ENCODE measurements at regions not wholly inside any gene's neighbourhood (a gene's known extent, or its start where the extent isn't known, plus 50 kb on each side); places are given as distances from the start of the nearest gene placed in this dataset.

GRCh38 chr15:95760508-95760907 is 570.0 kb upstream of the NR2F2 start:
- Histone ChIP-seq H3F3A (replicated peaks; ENCODE audit: low read depth) (no peaks in the 10 kb centered on the region), H2AFZ (no peak overlapping the region), H3K4me1 (ENCODE audit: insufficient read depth) (0 out of 2 replicates have a peak, but pooled peaks cover 10% of the 10 kb centered on the region), H3K36me3 (ENCODE audit: insufficient read depth) (no peaks in the 10 kb centered on the region), H3K27me3 (ENCODE audit: insufficient read depth) (no peaks in the 10 kb centered on the region), H3K27ac (ENCODE audit: low read depth) (no peak overlapping the region), H3K4me2 (no peak overlapping the region), H3K4me3 (no peak overlapping the region), H3K79me2 (replicated peaks; ENCODE audit: insufficient read depth) (no peaks in the 10 kb centered on the region), H3K9me2 (ENCODE audit: insufficient read depth) (no peaks in the 10 kb centered on the region), H4K20me1 (replicated peaks; ENCODE audit: insufficient read depth) (no peaks in the 10 kb centered on the region)
- peak; percentile 68 to 89 for TF ChIP-seq CTCF (conservative IDR thresholded peaks at IDR 0.05; ENCODE audit: low read depth in 2 of 2)
- no peak for TF ChIP-seq STAT1 (IDR thresholded peaks at IDR 0.05; ENCODE audit: unreplicated experiment)
- DNase-seq (ENCODE audit: low spot score) (peak; percentile 72), ATAC-seq (peak; percentile 95)
- H3K9me3 Mint-ChIP-seq = no peaks in the 10 kb centered on the region
- no peak overlapping the region for H3K4me3 Mint-ChIP-seq
- H3K27me3 Mint-ChIP-seq (ENCODE audit: insufficient read depth, low read depth, poor library complexity) = no peaks in the 10 kb centered on the region
- H3K36me3 Mint-ChIP-seq (ENCODE audit: low read depth) = no peaks in the 10 kb centered on the region
- H3K4me1 Mint-ChIP-seq = peaks cover 12% of the 10 kb centered on the region
- no peak overlapping the region for H3K27ac Mint-ChIP-seq

- Histone ChIP-seq H3K36me3 (ENCODE audit: insufficient read depth) (no peaks in the 10 kb centered on the region), H4K20me1 (replicated peaks; ENCODE audit: insufficient read depth) (no peaks in the 10 kb centered on the region), H2AFZ (no peak overlapping the region), H3K27ac (ENCODE audit: low read depth) (no peak overlapping the region), H3K4me3 (no peak overlapping the region), H3K4me2 (no peak overlapping the region), H3F3A (replicated peaks; ENCODE audit: low read depth) (no peaks in the 10 kb centered on the region), H3K79me2 (replicated peaks; ENCODE audit: insufficient read depth) (no peaks in the 10 kb centered on the region), H3K27me3 (ENCODE audit: insufficient read depth) (no peaks in the 10 kb centered on the region), H3K4me1 (ENCODE audit: insufficient read depth) (0 out of 2 replicates have a peak, but pooled peaks cover 10% of the 10 kb centered on the region), H3K9me2 (ENCODE audit: insufficient read depth) (no peaks in the 10 kb centered on the region)
- DNase-seq (ENCODE audit: low spot score) = no peak
- H3K4me3 Mint-ChIP-seq = no peak overlapping the region
- H3K36me3 Mint-ChIP-seq (ENCODE audit: low read depth) = no peaks in the 10 kb centered on the region
- no peaks in the 10 kb centered on the region for H3K9me3 Mint-ChIP-seq
- no peak for TF ChIP-seq NANOG (IDR thresholded peaks at IDR 0.05; ENCODE audit: borderline replicate concordance)
- TF ChIP-seq ZNF462 (CRISPR knock-in tag; IDR thresholded peaks at IDR 0.05) = no peak
- TF ChIP-seq CREB1 (CRISPR knock-in tag; IDR thresholded peaks at IDR 0.05; ENCODE audit: low read depth) = no peak
- no peak for TF ChIP-seq ZNF331 (CRISPR knock-in tag; IDR thresholded peaks at IDR 0.05; ENCODE audit: low read depth)
- TF ChIP-seq EZH2phosphoT487 (IDR thresholded peaks at IDR 0.05; ENCODE audit: unreplicated experiment) = no peak
- no peak for TF ChIP-seq REST (IDR thresholded peaks at IDR 0.05; ENCODE audit: unreplicated experiment)
- TF ChIP-seq ZNF114 (CRISPR knock-in tag; IDR thresholded peaks at IDR 0.05) = no peak
- H3K27me3 Mint-ChIP-seq (ENCODE audit: insufficient read depth, low read depth, poor library complexity) = no peaks in the 10 kb centered on the region
- peaks cover 12% of the 10 kb centered on the region for H3K4me1 Mint-ChIP-seq
- no peak for ATAC-seq
- no peak overlapping the region for H3K27ac Mint-ChIP-seq
Measured at GRCh38 chr15:95761501-95762165, 568.9 kb upstream of the NR2F2 start.
